ENCODE measurements at regions not wholly inside any gene's neighbourhood (a gene's known extent, or its start where the extent isn't known, plus 50 kb on each side); places are given as distances from the start of the nearest gene placed in this dataset.
"Not testable (repeated sequence)": the region's sequence is repeated elsewhere in the genome, so short reads cannot be mapped to it uniquely, and the experiment has no call there.

DNA sequence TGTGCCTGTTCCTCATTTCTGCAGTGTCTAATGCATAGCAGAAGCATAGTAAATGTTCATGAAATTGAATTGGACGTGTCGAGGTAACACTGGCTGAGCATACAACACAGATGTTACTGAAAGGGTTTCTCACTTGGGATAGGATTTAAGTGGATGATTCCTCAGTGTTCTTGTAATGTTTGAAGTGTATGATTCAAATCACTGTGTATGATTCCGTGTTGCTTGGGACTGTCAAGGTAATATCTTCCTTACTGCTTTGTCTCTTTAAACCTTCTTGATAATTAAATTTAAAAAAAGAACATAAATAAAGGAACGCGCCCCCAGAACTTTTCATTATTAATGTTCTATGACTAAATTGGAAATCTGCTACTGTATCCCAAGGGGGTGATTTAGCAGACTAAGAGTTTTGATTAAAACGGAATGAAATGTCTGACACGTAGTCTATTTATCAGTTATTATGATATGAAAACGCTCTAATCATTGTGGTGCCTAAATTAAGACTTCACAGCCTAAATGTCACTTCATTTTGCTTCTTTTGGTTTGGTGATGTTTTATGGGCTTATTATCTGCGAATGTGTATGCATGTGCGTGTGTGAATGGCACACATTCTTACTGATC, 696.9 kb upstream of the EPHA5 start:
- no peak for DNase-seq

DNA sequence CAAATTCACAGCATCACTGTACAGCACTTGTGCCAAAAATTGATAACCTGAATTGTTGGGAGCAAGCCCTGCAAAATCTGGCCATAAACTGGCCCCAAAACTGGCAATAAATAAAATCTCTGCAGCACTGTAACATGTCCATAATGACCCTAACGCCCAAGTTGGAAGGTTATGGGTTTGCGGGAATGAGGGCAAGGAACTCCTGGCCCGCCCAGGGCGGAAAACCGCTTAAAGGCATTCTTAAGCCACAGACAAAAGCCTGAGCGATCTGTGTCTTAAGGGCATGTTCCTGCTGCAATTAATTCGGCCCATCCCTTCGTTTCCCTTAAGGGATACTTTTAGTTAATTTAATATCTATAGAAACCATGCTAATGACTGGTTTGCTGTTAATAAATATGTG, 690.1 kb upstream of the EPHA5 start:
- DNase-seq: not testable (repeated sequence)

DNA sequence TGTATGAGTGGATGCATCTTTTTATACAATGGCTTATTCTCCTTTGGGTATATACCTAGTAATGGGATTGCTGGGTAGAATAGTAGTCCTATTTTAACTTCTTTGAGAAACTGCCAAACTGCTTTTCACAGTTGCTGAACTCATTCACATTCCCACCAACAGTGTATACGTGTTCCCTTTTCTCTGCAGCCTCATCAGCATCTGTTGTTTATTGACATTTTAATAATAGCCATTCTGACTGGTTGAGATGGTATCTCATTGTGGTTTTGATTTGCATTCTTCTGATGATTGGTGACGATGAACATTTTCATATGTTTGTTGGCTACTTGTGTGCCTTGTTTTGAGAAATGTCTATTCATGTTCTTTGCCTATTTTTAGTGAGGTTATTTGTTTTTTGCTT, 687.0 kb upstream of the EPHA5 start:
- no peak for DNase-seq

DNA sequence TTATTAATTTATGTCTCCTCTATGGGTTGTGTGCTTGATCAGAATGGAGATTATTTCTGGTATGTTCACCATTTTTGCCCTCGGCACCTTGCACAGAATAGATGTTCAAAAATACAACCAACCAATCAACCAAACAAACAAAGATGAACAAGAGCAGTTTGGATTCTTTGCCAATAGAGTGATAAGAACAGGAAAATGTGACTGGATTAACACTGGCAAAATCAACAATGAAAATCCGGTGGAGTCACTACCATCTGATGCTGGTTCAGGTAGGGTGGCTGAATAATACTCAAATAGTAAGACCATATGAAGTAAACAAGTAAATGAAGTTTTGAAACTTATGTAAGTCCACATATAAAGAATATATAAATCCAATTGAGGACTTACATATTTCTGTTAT, 685.0 kb upstream of the EPHA5 start:
- no peak for DNase-seq

DNA sequence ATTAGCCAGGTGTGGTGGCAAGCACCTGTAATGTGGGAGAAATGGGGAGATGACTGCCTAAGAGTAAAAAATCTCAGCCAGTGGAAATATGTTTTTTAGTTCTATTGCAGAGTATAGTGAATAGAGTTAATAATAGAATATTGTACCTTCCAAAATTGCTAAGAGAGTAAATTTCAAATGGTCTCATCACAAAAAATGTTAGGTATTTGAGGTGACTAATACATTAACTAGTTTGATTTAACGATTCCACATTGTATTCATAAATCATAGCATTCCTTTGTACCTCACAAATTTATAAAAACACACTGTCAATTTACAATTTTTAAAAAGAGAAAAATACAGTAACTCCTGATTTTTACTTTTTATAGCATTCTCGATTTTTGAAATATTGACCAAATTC, 681.5 kb upstream of the EPHA5 start:
- DNase-seq: no peak

DNA sequence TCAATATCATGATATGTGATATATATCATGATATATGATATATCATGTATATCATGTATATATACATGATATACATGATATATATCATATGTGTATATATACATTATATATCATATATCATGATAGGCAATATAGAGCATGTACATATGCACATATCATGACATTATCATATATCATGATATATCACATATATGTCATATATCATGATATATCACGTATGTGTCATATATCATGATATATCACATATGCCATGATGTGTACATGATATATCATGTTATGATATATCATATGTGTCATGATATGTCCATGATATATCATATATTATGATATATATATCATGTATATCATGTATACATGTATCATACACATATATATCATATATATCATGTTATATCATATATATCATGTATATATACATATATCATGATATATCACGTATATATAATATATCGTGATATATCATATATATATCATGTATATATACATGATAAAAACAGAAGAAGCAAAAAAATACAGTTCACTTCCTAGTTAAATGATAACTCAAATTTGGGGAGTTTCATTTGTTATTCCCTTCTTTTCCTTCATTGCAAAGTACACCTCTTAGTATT, 670.1 kb upstream of the EPHA5 start:
- DNase-seq: no peak

DNA sequence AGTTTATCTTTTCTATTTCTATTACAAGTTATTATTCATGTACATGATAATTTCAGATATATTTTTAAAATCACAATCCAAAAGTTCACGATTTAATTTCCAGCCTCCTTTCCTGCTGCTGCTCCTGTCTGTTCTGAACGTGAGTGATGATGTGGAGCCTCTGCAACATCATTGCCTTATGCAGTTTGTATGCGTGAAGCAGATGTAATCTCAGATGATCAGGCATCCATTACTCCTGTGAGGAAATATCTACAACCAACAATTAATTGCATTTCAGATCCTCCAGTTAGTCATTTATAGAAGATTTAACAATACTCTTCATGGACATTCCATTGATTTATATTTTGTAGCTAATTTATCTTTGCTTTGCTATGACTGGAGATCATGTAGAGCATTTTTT, 668.7 kb upstream of the EPHA5 start:
- no peak for DNase-seq

DNA sequence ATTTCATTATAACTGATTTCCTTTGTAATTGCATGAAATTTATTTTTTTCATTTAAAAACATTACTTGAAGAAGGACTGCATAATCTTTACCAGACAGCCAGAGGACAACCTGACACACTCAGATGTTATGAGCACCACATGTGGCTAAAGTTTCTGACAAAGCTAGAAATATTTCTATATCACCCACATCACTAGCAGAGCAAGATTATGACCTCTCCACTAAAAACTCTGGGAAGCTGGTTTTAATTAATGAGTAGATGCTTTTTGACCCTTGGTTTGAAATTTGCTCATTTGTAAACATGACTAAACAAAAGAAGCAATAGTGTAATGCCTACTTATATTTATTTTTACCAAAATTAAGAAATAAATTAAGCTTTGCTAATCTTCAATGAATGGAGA, 661.5 kb upstream of the EPHA5 start:
- no peak for DNase-seq

DNA sequence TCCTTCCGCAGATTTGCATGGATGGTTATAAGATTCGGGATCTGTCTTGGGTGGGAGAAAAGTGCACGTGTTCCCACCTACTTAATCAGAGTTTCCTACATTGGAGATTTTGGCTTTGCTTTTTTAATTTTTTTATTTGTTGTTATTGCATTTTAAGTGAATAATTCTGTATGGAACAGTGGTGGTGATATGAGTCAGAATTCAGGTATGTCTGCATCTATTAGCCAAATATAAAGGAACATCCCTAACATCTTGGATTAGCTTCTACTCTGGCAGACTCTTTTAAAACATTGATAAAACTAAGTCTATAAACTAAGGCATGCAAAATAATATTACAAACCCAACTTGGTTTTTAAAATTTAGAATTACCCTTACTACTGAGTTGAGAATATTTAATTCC, 659.8 kb upstream of the EPHA5 start:
- DNase-seq: no peak

DNA sequence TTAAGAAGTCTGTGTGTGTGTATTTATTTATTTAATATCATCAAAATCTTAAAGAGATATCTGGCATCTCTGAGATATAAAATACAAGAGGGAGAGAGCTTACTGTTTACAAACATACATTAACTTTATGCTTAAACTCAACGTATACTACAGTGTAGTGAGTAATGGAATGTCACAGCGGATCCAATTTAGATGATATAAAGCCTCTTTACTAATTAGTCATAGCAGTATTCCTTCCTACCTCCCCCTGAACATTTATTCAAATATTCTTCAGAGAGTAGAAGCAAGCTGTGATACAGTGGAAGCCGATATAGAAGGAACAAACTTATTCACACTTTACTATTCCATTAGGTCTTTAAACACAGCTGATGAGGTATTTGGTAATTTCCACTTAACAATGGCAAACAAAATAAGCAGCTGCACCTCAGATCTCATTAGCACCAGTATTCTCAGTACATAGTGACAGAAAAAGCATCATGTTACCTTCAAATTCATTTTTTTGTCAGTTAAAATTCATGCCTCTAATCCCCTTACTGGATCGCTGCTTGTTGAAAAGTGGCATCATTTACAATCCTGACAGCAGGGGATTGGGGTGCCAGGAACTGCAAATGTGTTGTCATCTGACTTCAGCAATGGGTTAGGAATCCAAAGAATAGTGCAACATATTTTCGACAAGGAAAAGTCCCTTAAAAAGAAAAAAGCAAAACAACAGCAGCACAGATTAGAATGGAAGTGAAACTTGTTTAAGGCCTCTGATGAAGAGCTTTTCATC, 658.7 kb upstream of the EPHA5 start:
- DNase-seq: no peak

DNA sequence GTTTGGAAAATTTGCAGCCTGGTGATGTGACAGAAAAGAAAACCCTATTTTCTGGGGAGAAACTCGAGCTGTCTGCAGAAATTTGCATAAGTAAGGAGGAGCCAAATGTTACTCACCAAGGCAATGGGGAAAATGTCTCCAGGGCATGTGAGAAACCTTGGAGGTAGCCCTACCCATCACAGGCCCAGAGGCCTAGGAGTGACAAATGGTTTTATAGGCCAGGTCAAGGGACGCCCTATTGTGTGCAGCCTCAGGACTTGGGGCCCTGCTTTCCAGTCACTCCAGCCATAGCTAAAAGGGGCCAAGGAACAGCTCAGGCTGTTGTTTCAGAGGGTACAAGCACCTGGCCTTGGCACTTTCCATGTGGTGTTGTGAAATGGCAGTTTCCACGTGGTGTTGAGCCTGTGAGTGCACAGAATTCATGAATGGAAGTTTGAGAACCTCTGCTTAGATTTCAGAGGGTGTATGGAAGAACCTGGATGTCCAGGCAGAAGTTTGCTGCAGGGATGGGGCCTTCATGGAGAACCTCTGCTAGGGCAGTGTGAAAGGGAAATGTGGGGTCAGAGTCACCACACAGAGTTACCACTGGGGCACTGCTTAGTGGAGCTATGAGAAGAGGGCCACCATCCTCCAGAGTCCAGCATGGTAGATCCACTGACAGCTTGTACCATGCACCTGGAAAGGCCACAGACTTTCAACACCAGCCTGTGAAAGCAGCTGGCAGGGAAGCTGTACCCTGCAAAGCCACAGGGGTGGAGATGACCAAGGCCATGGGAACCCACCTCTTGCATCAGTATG, 637.6 kb upstream of the EPHA5 start:
- DNase-seq: no peak

DNA sequence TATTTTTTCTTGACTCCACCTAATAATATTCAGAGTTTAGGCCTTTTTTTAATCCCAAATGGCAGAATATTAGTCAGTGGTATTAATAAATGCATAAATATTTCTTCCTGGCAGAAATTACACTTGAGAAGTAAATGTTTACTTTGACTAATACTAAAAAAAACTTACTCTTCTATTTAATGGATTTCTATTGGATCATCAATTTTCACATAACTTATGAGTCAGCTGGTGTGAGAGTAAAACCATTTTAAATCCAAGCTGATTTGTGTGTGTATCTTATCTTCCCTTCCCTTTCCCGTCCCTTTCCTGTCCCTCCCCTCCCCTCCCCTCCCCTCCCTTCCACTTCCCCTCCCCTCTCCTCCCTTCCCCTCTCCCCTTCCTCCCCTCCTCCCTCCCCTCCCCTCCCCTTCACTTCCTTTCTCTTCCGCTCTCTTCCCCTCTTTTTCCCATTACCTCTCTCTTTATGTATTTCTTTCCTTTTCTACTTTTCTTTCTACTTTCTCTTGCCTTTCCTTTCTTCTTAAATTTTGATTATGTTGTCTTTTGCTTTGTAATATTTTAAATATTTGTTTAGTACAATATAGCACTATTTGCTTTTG, 630.1 kb upstream of the EPHA5 start:
- DNase-seq: no peak

DNA sequence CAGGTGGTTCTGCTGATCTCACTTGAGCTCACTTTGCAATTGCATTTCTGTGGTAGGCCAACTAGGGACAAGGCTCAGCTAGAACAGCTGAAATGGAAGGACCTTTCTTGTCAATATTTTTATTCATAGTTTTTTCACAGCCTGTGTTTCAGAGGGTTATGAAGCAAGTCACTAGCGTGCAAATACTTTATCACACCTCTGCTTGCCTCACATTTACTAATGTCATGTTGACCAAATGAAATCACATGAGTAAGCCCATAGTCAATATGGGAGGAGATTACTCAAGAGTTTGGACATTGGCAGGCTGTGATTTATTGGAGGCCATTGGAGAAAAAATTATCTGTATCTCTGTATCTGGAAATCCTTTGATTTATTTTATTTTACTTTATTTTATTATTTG, 628.3 kb upstream of the EPHA5 start:
- no peak for DNase-seq

DNA sequence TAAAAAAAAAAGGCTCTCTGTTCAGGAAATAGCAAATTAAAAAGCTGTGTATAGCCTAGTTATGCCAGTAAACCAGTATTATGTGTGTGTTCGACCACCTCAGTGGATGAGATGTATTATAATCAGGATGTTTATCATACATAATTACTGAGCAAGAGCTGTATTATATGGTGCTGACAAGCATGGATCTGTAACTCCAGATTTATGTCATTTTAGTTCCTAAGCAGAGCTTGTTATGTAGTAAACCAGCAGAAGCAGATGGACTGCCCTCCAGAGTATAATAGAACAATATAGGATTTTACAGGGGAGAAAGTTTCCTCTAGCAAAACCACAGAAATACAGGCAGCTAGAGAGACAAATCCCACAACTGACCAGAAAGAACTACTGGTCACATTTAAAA, 627.4 kb upstream of the EPHA5 start:
- no peak for DNase-seq

DNA sequence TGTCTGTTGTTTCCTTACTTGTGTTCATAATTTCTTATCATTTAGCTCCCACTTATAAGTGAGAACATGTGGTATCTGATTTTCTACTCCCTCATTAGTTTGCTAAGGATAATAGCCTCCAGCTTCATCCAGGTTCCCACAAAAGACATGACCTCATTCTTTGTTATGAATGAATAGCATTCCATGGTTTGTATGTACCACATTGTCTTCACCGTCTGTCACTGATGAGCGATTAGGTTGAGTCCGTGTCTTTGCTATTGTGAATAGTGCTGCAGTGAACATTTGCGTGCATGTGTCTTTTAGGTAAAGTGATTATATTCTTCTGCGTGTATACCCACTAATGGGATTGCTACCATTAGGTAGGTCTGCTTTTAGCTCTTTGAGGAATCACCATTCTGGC, 624.3 kb upstream of the EPHA5 start:
- DNase-seq: no peak

DNA sequence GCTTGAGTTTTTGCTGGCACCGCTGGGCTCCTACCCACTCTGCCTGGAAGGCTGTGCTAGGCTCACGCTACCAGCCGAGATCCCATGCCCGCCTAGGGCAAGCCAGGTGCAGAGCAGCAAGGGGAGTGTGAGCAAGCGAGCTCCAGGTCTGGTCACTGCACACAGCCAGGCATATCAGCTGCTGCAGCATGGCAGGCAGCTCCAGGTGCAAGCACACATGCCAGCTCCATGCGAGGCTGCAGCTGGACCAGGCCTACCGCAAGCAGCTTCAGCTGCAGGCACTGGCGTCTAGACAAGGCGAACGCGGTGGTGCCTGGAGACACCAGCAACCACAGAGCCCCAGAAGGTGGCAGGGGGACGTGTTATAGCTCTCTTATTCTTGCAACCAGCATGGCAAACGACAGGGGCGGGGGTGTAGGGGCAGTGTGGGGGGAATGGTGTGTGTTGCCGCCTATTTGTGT, 614.7 kb upstream of the EPHA5 start:
- no peak for DNase-seq

DNA sequence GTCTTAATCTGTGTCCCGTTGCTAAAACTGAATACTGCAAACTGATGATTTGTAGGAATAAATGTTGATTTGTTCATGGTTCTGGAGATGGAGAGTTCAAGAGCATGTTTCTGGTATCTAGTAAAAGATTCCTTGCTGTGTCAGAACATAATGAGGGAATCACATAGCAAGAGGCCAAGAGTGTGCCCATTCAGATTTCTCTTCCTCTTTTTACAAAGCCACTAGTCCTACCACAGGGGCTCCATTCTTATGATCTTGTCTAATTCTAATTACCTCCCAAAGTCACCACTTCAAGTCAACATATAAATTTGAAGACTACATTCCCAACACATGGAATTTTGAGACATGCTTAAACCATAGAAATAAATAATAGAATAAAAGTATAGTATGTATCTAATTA, 608.8 kb upstream of the EPHA5 start:
- DNase-seq: no peak

DNA sequence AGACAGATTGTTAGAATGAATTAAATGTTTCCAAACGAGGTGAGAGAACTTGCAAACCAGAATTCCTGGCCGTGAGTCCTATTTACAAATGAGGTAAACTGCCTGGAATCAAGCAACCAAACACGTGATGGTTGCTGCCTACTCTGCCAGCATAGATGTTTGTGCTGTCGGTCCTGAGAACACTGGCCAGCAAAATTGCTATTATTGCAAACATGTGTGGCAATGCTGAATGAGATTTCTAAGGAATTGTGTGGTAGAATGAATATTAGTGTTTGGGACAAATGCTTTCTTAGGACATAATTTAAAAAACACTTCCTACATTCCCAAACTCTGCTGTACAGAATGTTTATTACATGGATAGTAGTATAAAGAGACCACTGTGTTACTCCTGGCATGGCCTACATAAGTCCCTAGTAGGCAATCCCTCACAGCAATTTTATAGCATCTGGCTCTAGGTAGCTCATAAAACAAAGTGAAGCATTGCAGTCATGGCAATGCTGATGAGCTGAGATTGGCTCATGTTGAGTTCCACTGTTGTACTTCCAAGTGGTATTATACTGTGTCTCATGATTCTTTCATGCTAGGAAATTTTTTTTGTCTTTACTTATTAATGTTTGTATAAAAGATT, 605.2 kb upstream of the EPHA5 start:
- no peak for DNase-seq

DNA sequence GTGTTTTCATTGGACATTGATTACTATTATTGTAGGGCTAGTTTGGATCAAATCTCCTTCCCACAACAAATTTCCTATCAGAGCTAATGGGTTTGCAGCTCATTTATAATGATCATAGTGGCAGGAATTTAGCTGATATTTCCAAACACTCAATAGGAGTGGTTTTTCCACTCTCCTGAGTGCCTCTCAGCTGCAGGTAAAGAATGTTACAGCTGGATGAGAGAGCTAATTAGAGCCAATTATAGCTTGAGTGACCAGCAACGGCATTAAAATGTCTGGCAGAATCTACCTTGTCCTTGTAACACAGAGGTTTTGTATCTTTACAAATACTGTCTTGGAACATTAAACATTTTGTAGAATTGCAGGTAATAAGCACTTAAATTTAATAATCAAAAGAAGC, 602.8 kb upstream of the EPHA5 start:
- no peak for DNase-seq

DNA sequence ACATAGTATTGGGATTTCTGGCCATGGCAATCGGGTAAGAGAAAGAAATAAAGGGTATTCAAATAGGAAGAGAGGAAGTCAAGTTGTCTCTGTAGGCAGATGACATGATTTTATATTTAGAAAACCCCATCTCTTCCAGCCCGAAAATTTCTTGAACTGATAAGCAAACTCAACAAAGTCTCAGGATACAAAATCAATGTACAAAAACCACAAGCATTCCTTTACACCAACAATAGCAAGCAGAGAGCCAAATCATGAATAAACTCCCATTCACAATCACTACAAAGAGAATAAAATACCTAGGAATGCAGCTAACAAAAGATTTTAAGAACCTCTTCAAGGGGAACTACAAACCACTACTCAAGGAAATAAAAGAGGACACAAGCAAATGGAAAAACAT, 600.1 kb upstream of the EPHA5 start:
- DNase-seq: not testable (repeated sequence)

DNA sequence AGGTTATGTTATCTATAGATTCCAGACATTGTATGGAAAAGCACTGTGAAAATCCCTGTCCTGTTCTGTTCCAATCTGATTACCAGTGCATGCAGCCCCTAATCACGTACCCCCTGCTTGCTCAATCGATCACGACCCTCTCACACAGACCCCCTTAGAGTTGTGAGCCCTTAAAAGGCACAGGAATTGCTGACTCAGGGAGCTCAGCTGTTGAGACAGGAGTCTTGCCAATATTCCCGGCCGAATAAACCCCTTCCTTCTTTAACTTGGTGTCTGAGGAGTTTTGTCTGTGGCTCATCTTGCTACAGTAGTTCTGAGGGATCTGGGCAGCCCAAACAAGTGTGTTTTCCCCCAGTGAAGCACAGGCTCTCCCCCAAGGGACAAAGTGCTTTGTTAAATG, 596.3 kb upstream of the EPHA5 start:
- DNase-seq: not testable (repeated sequence)

DNA sequence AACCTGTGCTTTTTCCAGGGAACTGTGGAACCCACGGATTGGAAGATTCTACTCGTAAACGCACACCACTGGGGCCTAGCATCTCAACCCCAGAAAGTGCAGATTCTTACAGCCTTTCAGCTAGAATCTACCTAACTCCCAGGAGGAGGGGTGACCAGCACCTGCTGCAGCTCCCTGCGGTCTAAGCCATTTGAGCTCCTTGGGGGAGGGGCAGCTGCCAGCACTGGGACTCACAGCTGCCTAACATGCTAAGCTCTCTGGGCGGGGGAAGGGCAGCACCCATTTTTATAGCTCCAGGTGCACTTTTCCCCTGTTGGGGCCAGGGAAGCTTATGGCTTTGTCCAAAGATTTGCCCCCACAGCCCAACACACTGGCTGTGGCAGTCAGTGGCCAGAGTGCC, 595.7 kb upstream of the EPHA5 start:
- no peak for DNase-seq

DNA sequence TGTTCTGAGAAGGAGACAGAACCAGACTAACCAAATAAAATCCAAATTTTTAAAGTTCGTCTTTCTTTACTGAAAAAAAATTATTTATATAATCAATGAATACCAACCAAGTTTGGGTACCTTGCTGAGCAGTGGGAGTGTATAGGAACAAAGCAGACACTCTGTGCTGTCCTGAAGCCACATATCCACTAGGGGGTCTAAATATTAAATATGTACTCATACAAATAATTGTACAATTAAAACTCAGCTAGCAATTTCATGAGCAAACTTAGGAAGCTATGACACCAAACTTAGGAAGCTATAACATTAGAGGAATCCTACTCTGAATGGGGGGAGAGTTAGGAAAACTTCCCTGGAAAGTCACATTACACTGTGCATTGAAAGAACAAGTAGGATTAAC, 582.0 kb upstream of the EPHA5 start:
- DNase-seq: no peak

All from central memory CD4-positive, alpha-beta T cell (primary cell).